PFSK-1 (cell line): ENCODE measurements at regions not wholly inside any gene's neighbourhood (a gene's known extent, or its start where the extent isn't known, plus 50 kb on each side); places are given as distances from the start of the nearest gene placed in this dataset.

Experiments used
- FOXP2 ChIP-seq: optimal IDR thresholded peaks from 2 replicates; pipeline ENCODE3; 2011; ENCODE audit warnings: borderline replicate concordance, control low read depth, inconsistent platforms; ENCODE audit not compliant: insufficient read depth; ENCODE audit errors: extremely low read length, extremely low read depth
- POLR2AphosphoS5 ChIP-seq: IDR thresholded peaks from 2 replicates; pipeline ENCODE4 v1.6.1; 2012; ENCODE audit warnings: low read depth, mild to moderate bottlenecking, control low read depth, low read length, moderate library complexity
- REST ChIP-seq, 2 experiments: IDR thresholded peaks; 2 replicates each; pipeline versions ENCODE4 v1.6.1 to v1.8.0; 2011 to 2012; ENCODE audit warnings: low read depth in 2 of 2, low read length in 2 of 2, control low read depth in 1 of 2, inconsistent platforms in 1 of 2, mild to moderate bottlenecking in 1 of 2, moderate library complexity in 1 of 2; ENCODE audit not compliant: insufficient read depth in 1 of 2
- SIN3A ChIP-seq: IDR thresholded peaks from 2 replicates; pipeline ENCODE4 v1.6.1; 2012; ENCODE audit warnings: mild to moderate bottlenecking, low read length, moderate library complexity, borderline replicate concordance; ENCODE audit not compliant: insufficient read depth
- TAF1 ChIP-seq: IDR thresholded peaks from 2 replicates; pipeline ENCODE4 v1.6.1; 2012; ENCODE audit warnings: low read length, control low read depth, borderline replicate concordance; ENCODE audit not compliant: insufficient read depth

GRCh38 chr2:67219651-67220050, 177.5 kb upstream of the ETAA1 start:
- no peak for TF ChIP-seq TAF1
- no peak for TF ChIP-seq SIN3A
- no peak for TF ChIP-seq FOXP2
- TF ChIP-seq REST (IDR thresholded peaks at IDR 0.05; ENCODE audit: insufficient read depth in 1 of 2, low read depth in 2 of 2, low read length in 2 of 2): no peak
- no peak for TF ChIP-seq POLR2AphosphoS5

- no peak for TF ChIP-seq SIN3A
- TF ChIP-seq REST (IDR thresholded peaks at IDR 0.05; ENCODE audit: insufficient read depth in 1 of 2, low read depth in 2 of 2, low read length in 2 of 2): no peak
- no peak for TF ChIP-seq POLR2AphosphoS5
- no peak for TF ChIP-seq TAF1
- TF ChIP-seq FOXP2: no peak
These were observed 175.9 kb upstream of the ETAA1 start for GRCh38 chr2:67221266-67221665.

- TF ChIP-seq SIN3A (no peak), POLR2AphosphoS5 (no peak), REST (IDR thresholded peaks at IDR 0.05; ENCODE audit: insufficient read depth in 1 of 2, low read depth in 2 of 2, low read length in 2 of 2) (no peak), FOXP2 (no peak), TAF1 (no peak)
These were observed 171.7 kb upstream of the ETAA1 start for GRCh38 chr2:67225287-67225973.

GRCh38 chr2:67229706-67230105, 167.4 kb upstream of the ETAA1 start:
- TF ChIP-seq TAF1: no peak
- TF ChIP-seq POLR2AphosphoS5: no peak
- TF ChIP-seq FOXP2: no peak
- no peak for TF ChIP-seq REST (IDR thresholded peaks at IDR 0.05; ENCODE audit: insufficient read depth in 1 of 2, low read depth in 2 of 2, low read length in 2 of 2)
- no peak for TF ChIP-seq SIN3A
